CD14-positive monocyte (primary cell): ENCODE measurements at regions not wholly inside any gene's neighbourhood (a gene's known extent, or its start where the extent isn't known, plus 50 kb on each side); places are given as distances from the start of the nearest gene placed in this dataset.

ENCODE experiments used
- DNase-seq, 3 donors: peaks; one replicate each; pipeline ENCODE4 v3.0.0-alpha.2; 2011 to 2022
- H2AFZ ChIP-seq: 2 replicates; pipeline ENCODE4 v1.6.0; 2012; ENCODE audit warnings: mild to moderate bottlenecking, low read depth, low read length, inconsistent platforms; ENCODE audit not compliant: insufficient read depth, poor library complexity, severe bottlenecking
- H3K27ac ChIP-seq, 2 donors: 1 replicate in 1 of 2; 2 replicates in 1 of 2; pipeline ENCODE4 v1.5.1; 2012 to 2013; ENCODE audit warnings: low read length in 2 of 2, control low read depth in 1 of 2, inconsistent platforms in 1 of 2, low read depth in 1 of 2, mild to moderate bottlenecking in 1 of 2
- H3K27me3 ChIP-seq, 2 donors: one replicate each; pipeline versions ENCODE4 v1.6.0 to v1.6.1; 2011 to 2013; ENCODE audit warnings: low read length in 2 of 2; ENCODE audit not compliant: control insufficient read depth in 2 of 2, insufficient read depth in 2 of 2
- H3K36me3 ChIP-seq, 2 donors: replicated peaks in 1 of 2; 1 replicate in 1 of 2; 2 replicates in 1 of 2; pipeline versions ENCODE4 v1.5.1 to v1.6.1; 2012 to 2013; ENCODE audit warnings: low read length in 2 of 2, control low read depth in 1 of 2, inconsistent platforms in 1 of 2, mild to moderate bottlenecking in 1 of 2; ENCODE audit not compliant: insufficient read depth in 2 of 2, control insufficient read depth in 1 of 2
- H3K4me1 ChIP-seq, 2 donors: 1 replicate in 1 of 2; 2 replicates in 1 of 2; pipeline versions ENCODE4 v1.5.1 to v1.6.1; 2012 to 2013; ENCODE audit warnings: low read length in 2 of 2, control low read depth in 1 of 2, inconsistent platforms in 1 of 2, mild to moderate bottlenecking in 1 of 2, moderate library complexity in 1 of 2; ENCODE audit not compliant: insufficient read depth in 2 of 2, control insufficient read depth in 1 of 2
- H3K4me2 ChIP-seq: replicated peaks from 2 replicates; pipeline ENCODE3; 2012; ENCODE audit warnings: low read length, moderate library complexity, mild to moderate bottlenecking; ENCODE audit not compliant: poor library complexity, severe bottlenecking; ENCODE audit errors: extremely low read depth
- H3K4me3 ChIP-seq, 3 experiments: fragments of 200-600 bp in 1 of 3; sonication (generic) in 1 of 3; replicated peaks in 1 of 3; 1 replicate in 2 of 3; 2 replicates in 1 of 3; pipeline ENCODE4 v1.5.1; 2011 to 2013; ENCODE audit warnings: low read length in 3 of 3, mild to moderate bottlenecking in 3 of 3, control low read depth in 2 of 3, low read depth in 2 of 3, inconsistent platforms in 1 of 3, moderate library complexity in 1 of 3
- H3K79me2 ChIP-seq: 2 replicates; pipeline ENCODE4 v1.6.0; 2012; ENCODE audit warnings: mild to moderate bottlenecking, control low read depth, inconsistent platforms, low read length, moderate library complexity; ENCODE audit not compliant: insufficient read depth
- H3K9ac ChIP-seq: 2 replicates; pipeline ENCODE4 v1.6.0; 2017; ENCODE audit warnings: low read length, mild to moderate bottlenecking; ENCODE audit not compliant: insufficient read depth, poor library complexity, severe bottlenecking
- H3K9me3 ChIP-seq, 2 donors: replicated peaks in 1 of 2; 1 replicate in 1 of 2; 2 replicates in 1 of 2; pipeline versions ENCODE4 v1.5.1 to v1.6.1; 2012 to 2013; ENCODE audit warnings: low read length in 2 of 2, control low read depth in 1 of 2; ENCODE audit not compliant: control insufficient read depth in 1 of 2, insufficient read depth in 1 of 2
- H4K20me1 ChIP-seq: 2 replicates; pipeline ENCODE4 v1.6.0; 2012; ENCODE audit warnings: mild to moderate bottlenecking, low read length, control low read depth, moderate library complexity; ENCODE audit not compliant: insufficient read depth
- H3K27ac Mint-ChIP-seq, 7 donors: one replicate each; pipeline ENCODE4 v1.8.0; 2020; ENCODE audit warnings: mild to moderate bottlenecking in 7 of 7, mixed read lengths in 7 of 7, moderate library complexity in 6 of 7, inconsistent platforms in 2 of 7
- H3K27me3 Mint-ChIP-seq, 3 donors: one replicate each; pipeline ENCODE4 v1.8.0; 2021 to 2022; ENCODE audit warnings: low read depth in 3 of 3, mild to moderate bottlenecking in 3 of 3, mixed read lengths in 3 of 3, moderate library complexity in 3 of 3, inconsistent platforms in 1 of 3
- H3K36me3 Mint-ChIP-seq, 2 donors: one replicate each; pipeline ENCODE4 v1.8.0; 2020; ENCODE audit warnings: mixed read lengths in 2 of 2, inconsistent platforms in 1 of 2, mild to moderate bottlenecking in 1 of 2
- H3K4me1 Mint-ChIP-seq: one replicate; pipeline ENCODE4 v1.8.0; 2020; ENCODE audit warnings: mild to moderate bottlenecking, mixed read lengths
- H3K4me3 Mint-ChIP-seq, 2 donors: one replicate each; pipeline ENCODE4 v1.8.0; 2020; ENCODE audit warnings: mild to moderate bottlenecking in 2 of 2, mixed read lengths in 2 of 2, moderate library complexity in 1 of 2
- H3K9me3 Mint-ChIP-seq, 7 donors: one replicate each; pipeline ENCODE4 v1.8.0; 2020 to 2022; ENCODE audit warnings: mixed read lengths in 7 of 7, mild to moderate bottlenecking in 6 of 7, moderate library complexity in 6 of 7, inconsistent platforms in 2 of 7
- WGBS: methylation state at CpG from one replicate; pipeline ENCODE4 v1.1.5; 2013; ENCODE audit warnings: missing lambda C conversion rate; ENCODE audit not compliant: insufficient coverage; 5-methylcytosine and 5-hydroxymethylcytosine counted together
- intact Hi-C, 2 donors: fragments of 100-400 bp; cut with micrococcal nuclease; formaldehyde crosslinking; loops; one replicate each; pipeline versions ENCODE4 v1.15.0 to v1.15.1; 2023
- TF ChIP-seq, protein P1 (sequence below): fragments of 200-600 bp; IDR thresholded peaks from one replicate; pipeline ENCODE4 v1.8.0; 2022; ENCODE audit warnings: antibody characterized with exemption, mild to moderate bottlenecking

DNA sequence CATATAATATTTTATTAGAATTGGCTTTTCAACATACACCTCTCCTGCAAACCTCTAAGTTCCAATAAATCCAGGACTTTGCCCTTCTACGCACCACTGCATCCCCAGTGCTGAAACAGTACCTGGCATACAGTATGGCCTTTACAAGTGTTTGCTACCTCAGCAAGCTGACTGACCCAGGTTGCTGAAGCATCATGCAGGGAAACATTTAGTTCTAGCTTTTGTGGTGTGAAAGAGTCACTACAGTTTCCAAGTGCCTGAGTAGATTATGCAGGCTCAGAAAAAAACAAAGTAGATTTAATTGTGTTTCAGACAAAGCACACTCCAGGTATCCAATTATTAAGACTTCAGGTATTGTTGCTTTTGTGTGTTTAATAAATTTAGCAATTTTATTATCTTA, 614.2 kb upstream of the NRSN1 start:
- TF ChIP-seq, protein P1, sequence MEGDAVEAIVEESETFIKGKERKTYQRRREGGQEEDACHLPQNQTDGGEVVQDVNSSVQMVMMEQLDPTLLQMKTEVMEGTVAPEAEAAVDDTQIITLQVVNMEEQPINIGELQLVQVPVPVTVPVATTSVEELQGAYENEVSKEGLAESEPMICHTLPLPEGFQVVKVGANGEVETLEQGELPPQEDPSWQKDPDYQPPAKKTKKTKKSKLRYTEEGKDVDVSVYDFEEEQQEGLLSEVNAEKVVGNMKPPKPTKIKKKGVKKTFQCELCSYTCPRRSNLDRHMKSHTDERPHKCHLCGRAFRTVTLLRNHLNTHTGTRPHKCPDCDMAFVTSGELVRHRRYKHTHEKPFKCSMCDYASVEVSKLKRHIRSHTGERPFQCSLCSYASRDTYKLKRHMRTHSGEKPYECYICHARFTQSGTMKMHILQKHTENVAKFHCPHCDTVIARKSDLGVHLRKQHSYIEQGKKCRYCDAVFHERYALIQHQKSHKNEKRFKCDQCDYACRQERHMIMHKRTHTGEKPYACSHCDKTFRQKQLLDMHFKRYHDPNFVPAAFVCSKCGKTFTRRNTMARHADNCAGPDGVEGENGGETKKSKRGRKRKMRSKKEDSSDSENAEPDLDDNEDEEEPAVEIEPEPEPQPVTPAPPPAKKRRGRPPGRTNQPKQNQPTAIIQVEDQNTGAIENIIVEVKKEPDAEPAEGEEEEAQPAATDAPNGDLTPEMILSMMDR: no peak
- H3K9me3 Mint-ChIP-seq: peaks cover 0 to 3% (median 0%) of the 10 kb centered on the region in 7 donors
- no peaks in the 10 kb centered on the region for H4K20me1 ChIP-seq
- H3K4me1 Mint-ChIP-seq: no peaks in the 10 kb centered on the region
- intact Hi-C loops: no loop called here
- no peak overlapping the region for H3K4me3 Mint-ChIP-seq
- no peak for DNase-seq
- H3K4me3 ChIP-seq: no peak overlapping the region
- no peak overlapping the region for H3K9ac ChIP-seq
- 80% methylated on average over 1 of the region's 1 CpG for WGBS
- no peaks in the 10 kb centered on the region for H3K36me3 ChIP-seq
- no peaks in the 10 kb centered on the region for H3K9me3 ChIP-seq
- H3K36me3 Mint-ChIP-seq: no peaks in the 10 kb centered on the region
- H3K27me3 Mint-ChIP-seq: peaks cover 0 to under 1% (median 0%) of the 10 kb centered on the region in 3 donors
- no peak overlapping the region for H3K27ac Mint-ChIP-seq
- H2AFZ ChIP-seq: no peak overlapping the region
- no peaks in the 10 kb centered on the region for H3K4me1 ChIP-seq
- no peaks in the 10 kb centered on the region for H3K27me3 ChIP-seq
- no peak overlapping the region for H3K27ac ChIP-seq
- no peaks in the 10 kb centered on the region for H3K79me2 ChIP-seq
- H3K4me2 ChIP-seq: no peak overlapping the region

DNA sequence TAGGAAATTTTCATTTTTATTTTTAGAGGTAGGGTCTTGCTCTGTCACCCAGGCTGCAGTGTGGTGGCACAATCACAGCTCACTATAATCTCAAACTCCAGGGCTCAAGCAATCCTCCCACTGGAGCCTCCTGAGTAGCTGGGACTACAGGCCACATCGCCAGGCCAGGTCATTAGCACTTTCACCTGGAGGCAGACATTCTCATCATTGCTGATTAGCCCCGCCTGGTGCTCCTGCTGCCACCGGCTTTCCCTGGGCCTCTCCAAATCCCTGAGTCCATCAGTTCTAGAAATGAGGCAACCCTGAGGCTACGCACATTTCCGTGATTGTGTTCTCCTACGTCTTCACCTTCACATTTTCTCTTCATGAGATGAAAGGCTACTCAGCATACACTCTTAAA, 607.7 kb upstream of the NRSN1 start:
- no peaks in the 10 kb centered on the region for H3K79me2 ChIP-seq
- H4K20me1 ChIP-seq: no peaks in the 10 kb centered on the region
- intact Hi-C loops: no loop called here
- Mint-ChIP-seq H3K4me3 (no peak overlapping the region), H3K9me3 (peaks cover 0 to 4% (median 0%) of the 10 kb centered on the region in 7 donors), H3K27me3 (no peaks in the 10 kb centered on the region), H3K36me3 (no peaks in the 10 kb centered on the region), H3K27ac (no peak overlapping the region), H3K4me1 (no peaks in the 10 kb centered on the region)
- no peaks in the 10 kb centered on the region for H3K27me3 ChIP-seq
- 84% methylated on average over 4 of the region's 6 CpGs for WGBS
- H3K4me3 ChIP-seq: no peak overlapping the region
- DNase-seq: no peak
- H3K9me3 ChIP-seq: no peaks in the 10 kb centered on the region
- H3K27ac ChIP-seq: no peak overlapping the region
- no peak overlapping the region for H3K4me2 ChIP-seq
- no peak overlapping the region for H2AFZ ChIP-seq
- H3K36me3 ChIP-seq: no peaks in the 10 kb centered on the region
- H3K9ac ChIP-seq: no peak overlapping the region
- TF ChIP-seq, protein P1: no peak
- H3K4me1 ChIP-seq: no peaks in the 10 kb centered on the region
